ENCODE measurements at regions not wholly inside any gene's neighbourhood (a gene's known extent, or its start where the extent isn't known, plus 50 kb on each side); places are given as distances from the start of the nearest gene placed in this dataset.
"Not testable (repeated sequence)": the region's sequence is repeated elsewhere in the genome, so short reads cannot be mapped to it uniquely, and the experiment has no call there.

DNA sequence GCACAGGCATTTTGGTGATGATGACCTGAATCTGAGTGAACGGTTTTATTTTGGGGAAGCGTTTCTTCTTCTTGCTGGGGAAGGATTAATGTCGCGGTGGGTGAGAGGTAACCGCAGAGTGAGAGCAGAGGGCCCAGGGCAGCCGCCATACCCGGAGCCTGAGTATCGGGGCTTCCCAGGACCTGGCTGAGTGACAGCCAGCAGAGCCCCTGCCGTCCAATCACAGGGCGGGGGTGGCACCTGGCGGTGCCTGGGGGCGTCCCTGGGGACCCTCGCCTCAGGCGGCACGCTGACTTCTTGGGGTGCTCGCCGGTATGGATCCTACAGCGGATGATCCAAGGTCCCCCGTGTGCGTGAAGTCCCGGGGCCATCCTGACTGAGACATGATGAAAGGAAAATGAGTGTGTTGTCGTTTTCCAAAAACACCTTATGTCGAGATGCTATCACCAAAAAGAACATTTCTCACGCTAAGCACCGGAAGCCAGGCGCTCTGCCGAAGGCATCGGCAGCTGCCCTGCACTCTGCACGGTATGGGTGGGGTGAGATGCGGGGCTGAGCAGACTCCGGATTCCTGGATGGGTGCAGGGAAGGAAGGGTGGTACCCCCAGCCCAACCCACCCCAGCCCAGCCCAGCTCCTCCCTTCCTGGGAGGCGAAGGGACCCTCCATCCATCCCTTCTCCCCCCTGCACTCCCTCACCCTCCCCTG lies 227.9 kb upstream of the SHH start:
- no peak for DNase-seq (ENCODE audit: low read depth, low spot score)

- no peak for DNase-seq (ENCODE audit: low read depth, low spot score)
Measured at GRCh38 chr7:156039194-156039593, 226.9 kb upstream of the SHH start.

DNA sequence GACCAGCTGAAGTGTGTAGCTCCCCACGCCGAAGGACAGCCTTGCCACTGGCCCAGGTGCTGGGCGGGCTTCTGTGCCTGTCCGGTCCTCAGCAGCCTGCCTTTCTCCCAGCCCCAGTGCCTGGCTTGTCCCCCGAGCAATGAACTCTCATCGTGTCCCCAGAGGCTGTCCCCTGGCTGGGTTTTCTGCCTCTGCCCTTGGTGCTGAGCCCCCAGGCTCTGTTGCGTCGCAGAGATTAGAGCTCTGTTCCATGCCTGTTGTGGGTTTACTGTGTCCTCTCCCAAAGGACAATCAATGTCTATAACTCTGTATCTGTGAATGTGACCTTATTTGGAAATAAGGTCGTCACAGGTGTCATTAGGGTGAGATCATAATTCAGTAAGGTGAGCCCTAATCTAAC lies 226.1 kb upstream of the SHH start:
- DNase-seq (ENCODE audit: low read depth, low spot score): no peak

GRCh38 chr7:156036153-156036552 lies 223.9 kb upstream of the SHH start:
- DNase-seq (ENCODE audit: low read depth, low spot score): no peak

DNA sequence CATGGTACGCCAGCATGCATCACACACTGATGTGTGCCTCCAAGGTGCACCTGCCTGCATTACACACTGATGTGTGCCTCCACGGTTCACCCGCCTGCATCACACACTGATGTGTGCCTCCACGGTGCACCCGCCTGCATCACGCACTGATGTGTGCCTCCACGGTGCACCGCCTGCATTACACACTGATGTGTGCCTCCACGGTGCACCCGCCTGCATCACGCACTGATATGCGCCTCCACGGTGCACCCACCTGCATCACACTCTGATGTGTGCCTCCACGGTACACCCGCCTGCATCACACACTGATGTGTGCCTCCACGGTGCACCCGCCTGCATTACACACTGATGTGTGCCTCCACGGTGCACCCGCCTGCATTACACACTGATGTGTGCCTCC lies 223.1 kb upstream of the SHH start:
- not testable (repeated sequence) for DNase-seq (ENCODE audit: low read depth, low spot score)

DNA sequence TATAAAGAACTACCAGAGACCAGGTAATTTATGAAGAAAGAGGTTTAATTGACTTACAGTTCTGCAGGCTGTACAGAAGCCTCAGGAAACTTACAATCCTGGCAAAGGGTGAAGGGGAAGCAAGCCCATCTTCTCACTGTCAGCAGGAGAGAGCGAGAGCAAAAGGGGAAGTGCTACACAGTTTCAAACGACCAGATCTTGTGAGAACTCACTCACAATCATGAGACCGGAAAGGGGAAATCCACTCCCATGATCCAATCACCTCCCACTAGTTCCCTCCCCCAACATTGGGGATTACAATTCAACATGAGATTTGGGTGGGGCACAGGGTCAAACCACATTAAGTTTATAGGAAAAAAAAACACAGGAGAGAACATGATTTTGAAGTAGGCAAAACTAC lies 222.1 kb upstream of the SHH start:
- no peak for DNase-seq (ENCODE audit: low read depth, low spot score)

DNA sequence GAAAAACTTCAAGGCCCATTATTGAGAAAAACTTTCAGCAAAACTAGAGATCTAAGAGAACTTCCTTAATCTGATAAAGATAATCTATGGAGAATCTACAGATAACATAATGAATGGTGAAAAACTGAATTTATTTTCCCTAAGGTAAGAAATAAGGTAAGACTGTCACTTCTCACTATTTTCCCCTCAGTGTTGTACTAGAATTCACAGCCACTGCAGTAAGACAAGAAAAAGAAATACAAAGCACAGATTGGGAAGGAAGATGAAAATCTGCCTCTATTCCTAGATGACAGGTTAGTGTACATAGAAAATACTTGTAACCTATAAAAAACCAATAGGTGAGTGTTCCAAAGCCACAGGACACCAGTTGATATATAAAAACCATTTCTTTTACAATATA lies 220.7 kb upstream of the SHH start:
- DNase-seq (ENCODE audit: low read depth, low spot score): no peak

DNA sequence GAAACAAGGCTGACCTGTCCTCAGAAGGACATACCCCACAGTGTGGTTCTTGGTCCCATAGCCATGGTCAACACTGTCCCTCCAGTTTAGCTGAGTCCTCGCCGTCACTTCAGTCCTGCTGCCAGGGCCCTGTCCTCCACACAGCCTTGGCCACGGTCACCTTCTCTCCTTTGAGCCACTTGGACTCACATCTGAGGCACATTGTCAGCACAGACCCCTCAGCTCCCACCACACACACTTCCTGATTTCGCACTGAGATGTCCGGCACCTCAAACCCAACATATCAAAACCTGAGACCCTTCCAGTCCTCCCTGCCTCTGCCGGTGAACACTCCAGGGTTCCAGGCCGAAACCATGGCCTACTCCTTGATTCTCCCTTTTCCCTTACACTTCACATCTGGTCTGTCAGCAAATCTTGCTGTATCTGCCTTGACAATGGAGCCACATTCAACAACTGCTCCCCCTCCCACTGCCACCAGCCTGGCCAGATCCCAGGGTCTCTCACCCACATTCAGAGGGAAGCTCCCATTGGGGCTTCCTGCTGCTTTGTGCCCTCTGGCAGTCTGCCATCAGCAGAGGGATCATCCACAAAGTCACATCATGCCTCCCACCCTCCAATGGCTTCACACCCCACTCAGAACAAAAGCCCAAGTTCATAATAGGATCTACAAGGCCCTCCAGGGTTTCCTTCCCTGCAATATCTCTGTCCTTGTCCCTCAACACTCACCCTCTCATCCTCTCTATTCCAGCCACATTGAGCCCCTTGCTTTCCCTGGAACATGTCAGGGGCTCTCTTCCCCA lies 219.6 kb upstream of the SHH start:
- no peak for DNase-seq (ENCODE audit: low read depth, low spot score)

- no peak for DNase-seq (ENCODE audit: low read depth, low spot score)
Measured at GRCh38 chr7:156029460-156030007, 217.3 kb upstream of the SHH start.

- DNase-seq (ENCODE audit: low read depth, low spot score): no peak
Measured at GRCh38 chr7:156028521-156028920, 216.3 kb upstream of the SHH start.

DNA sequence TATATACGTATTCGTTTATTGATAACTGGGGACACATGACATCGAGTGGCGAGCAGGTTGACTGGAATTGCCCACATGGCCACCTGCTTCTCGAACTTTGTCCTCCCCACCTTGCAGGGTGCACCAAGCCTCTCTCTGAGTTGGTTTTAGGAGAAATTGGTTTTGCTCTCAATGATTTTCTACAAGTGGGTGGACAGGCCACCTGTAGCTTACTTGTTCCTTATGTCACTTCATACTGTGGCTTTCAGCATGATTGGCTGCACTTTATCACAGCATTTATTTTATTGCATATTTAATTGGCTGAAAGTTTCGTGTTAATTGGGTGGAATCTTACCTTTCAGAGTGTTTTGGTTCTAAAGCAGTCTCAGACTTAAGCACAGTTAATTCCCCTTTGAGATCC lies 215.6 kb upstream of the SHH start:
- DNase-seq (ENCODE audit: low read depth, low spot score): no peak

DNA sequence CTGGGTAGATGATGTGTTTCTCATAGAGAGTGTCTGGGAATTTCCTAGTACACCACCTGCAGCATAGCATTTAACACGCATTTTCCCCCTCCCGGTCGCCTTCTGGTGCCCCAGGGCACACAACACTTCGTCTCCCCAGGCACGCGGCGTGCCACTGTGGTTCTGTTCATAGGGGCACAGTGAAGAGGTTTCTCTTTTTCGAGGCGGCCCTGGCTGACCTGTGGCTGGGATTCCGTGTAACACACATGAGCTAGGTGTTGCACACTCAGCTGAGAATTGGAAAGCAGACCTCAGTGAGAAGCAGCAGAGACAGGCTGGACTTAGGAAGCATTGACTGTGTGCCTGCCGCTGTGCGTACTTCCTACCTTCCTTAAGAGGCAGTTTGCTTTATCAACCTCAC lies 214.3 kb upstream of the SHH start:
- DNase-seq (ENCODE audit: low read depth, low spot score): no peak

DNA sequence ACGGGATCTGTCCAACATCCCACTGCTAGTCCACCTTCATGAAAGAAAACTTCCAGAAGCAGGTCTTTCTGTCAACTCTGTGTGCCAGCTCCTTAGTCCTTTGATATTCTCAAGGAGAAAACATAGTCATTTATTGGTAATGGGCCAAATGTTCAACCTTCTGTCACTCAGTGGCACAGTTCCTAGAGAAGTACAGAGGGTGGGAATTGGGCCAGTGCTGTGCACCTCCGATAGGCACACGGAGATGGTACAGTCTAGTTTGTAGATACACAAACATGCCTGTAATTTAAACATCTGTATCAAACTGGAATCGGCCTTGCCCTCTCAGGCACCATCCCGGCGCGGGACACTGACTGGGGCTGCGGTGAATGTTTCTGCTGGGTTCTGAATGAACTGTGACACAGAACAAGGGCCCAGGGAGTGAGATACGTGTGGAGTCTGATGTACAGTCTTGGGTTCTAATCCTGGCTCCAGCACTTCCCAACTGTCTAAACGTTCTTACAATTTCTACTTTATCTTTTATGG lies 213.9 kb upstream of the SHH start:
- DNase-seq (ENCODE audit: low read depth, low spot score): no peak

DNA sequence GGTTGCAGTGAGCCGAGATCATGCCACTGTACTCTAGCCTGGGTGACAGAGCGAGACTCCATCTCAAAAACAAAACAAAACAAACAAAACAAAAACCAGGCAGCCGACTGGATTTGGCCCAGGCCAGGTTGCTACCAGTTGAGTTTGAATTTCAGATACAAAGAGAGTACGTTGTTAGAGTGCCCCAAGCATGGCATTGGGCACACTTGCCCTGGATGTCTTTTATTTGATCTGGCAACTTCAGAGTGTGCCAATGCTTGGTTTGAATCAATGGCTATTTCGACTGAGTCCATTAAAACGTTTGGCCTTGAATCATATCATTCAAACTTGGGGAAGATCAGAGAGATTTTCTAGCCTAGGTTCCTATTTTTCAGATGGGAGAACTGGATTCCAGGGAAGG lies 213.4 kb upstream of the SHH start:
- DNase-seq (ENCODE audit: low read depth, low spot score): no peak

DNA sequence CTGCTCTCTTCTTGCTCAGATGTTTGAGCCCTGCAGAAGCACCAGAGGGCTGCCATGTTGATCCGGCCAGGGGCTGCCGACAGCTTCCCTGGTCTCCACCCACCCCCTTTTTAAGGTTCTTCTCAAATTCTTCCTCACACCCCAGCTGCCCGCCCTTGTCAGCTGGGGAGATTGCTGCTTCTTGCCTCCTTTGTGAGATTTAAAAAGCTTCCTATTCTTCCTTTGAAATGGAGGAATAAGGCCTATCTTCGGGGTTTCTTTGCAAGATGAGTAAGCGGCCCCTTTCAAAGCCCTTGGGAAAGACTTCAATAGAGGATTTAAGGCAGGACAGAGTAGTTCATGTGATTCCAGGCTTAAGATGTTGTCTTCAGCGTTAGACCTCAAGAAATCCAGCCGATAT lies 211.9 kb upstream of the SHH start:
- no peak for DNase-seq (ENCODE audit: low read depth, low spot score)

GRCh38 chr7:156022483-156023459 lies 210.5 kb upstream of the SHH start:
- no peak for DNase-seq (ENCODE audit: low read depth, low spot score)

GRCh38 chr7:156021471-156021870 lies 209.2 kb upstream of the SHH start:
- DNase-seq (ENCODE audit: low read depth, low spot score): no peak

GRCh38 chr7:156020566-156020965 lies 208.3 kb upstream of the SHH start:
- DNase-seq (ENCODE audit: low read depth, low spot score): no peak

DNA sequence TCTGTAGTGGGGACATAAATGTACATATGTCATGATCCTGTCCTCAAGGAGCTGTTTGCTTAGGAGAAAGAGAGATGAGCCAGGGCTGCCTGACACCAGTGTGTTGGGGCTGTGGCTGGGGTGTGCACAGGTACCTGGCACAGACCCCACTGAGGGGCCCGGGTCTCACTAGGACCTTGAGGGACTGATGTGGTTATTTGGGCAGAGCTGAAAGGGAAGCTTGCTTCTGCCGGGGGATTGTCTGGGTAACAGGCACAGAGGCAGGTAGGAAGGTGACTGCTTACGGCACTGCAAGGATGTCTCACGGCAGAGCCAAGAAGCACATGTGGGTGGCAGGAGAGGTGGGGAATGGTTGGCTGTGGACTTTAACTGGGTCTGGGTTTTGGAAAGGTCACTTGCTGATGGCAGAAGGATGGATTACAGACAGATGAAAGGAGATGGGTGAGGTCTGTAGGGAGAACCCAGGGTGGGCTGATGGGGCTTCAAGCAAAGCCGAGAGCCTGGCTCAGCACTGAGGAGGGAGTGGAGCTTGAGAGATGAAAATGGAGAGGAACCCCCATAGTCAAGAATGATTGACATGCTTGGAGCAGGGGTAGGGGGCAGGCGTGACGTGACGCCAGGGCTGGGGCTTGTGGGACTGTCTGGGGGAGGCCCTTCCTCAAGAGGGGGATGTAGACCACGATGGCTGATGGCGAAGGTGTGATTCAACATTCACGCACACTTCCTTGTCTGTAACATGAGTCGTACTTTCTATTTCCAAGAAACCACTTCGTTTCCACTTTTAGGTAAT lies 207.7 kb upstream of the SHH start:
- DNase-seq (ENCODE audit: low read depth, low spot score): no peak

- DNase-seq (ENCODE audit: low read depth, low spot score): no peak
Measured at GRCh38 chr7:156019308-156019707, 207.0 kb upstream of the SHH start.
